Stimulated activated CD8-positive, alpha-beta memory T cell treated with anti-CD3 and anti-CD28 coated beads, Interleukin-2, amount 100 ng/mL, for 48 hours (primary cell): ENCODE measurements at regions not wholly inside any gene's neighbourhood (a gene's known extent, or its start where the extent isn't known, plus 50 kb on each side); places are given as distances from the start of the nearest gene placed in this dataset.

Source experiments
- DNase-seq, 2 donors: peaks; one replicate each; pipeline ENCODE4 v3.0.0-alpha.2; 2020; ENCODE audit warnings: low read depth in 2 of 2

GRCh38 chr10:14391342-14391741 is 60.6 kb upstream of the FRMD4A start:
- DNase-seq: no peak

GRCh38 chr10:14389981-14390590 is 59.4 kb upstream of the FRMD4A start:
- peak in 1 of 2 donors; percentile 8 for DNase-seq

- DNase-seq: peak; percentile 7 to 37
These were observed 55.2 kb upstream of the FRMD4A start for GRCh38 chr10:14385596-14386593.

- no peak for DNase-seq
These were observed 54.2 kb upstream of the FRMD4A start for GRCh38 chr10:14384915-14385314.

- DNase-seq: no peak
These were observed 53.5 kb upstream of the FRMD4A start for GRCh38 chr10:14384116-14384730.

- no peak for DNase-seq
These were observed 52.5 kb upstream of the FRMD4A start for GRCh38 chr10:14383266-14383665.

GRCh38 chr10:14382531-14382930 is 51.8 kb upstream of the FRMD4A start:
- DNase-seq: no peak

GRCh38 chr10:14382022-14382421 is 51.3 kb upstream of the FRMD4A start:
- DNase-seq: peak in 1 of 2 donors; percentile 21

- no peak for DNase-seq
These were observed 50.8 kb upstream of the FRMD4A start for GRCh38 chr10:14381475-14381874.

GRCh38 chr10:14380746-14381145 is 50.0 kb upstream of the FRMD4A start:
- DNase-seq: no peak
